DOHH2 (cell line): ENCODE measurements at regions not wholly inside any gene's neighbourhood (a gene's known extent, or its start where the extent isn't known, plus 50 kb on each side); places are given as distances from the start of the nearest gene placed in this dataset.

Source experiments
- CTCF ChIP-seq: fragments of 200-600 bp; sonication (generic); IDR thresholded peaks from one replicate; pipeline ENCODE4 v1.5.1; 2014; ENCODE audit warnings: antibody characterized with exemption, mild to moderate bottlenecking, low read depth, low read length; ENCODE audit not compliant: poor library complexity, severe bottlenecking
- EZH2phosphoT487 ChIP-seq: fragments of 200-600 bp; sonication (generic); IDR thresholded peaks from 2 replicates; pipeline ENCODE4 v1.6.1; 2017; ENCODE audit warnings: borderline replicate concordance, mild to moderate bottlenecking, antibody characterized with exemption, low read length, moderate library complexity, mixed read lengths

- TF ChIP-seq CTCF (no peak), EZH2phosphoT487 (no peak)
Observed at GRCh38 chr9:12350775-12351174, 342.4 kb upstream of the TYRP1 start.
